TTC549 (cell line): ENCODE measurements at regions not wholly inside any gene's neighbourhood (a gene's known extent, or its start where the extent isn't known, plus 50 kb on each side); places are given as distances from the start of the nearest gene placed in this dataset.

Experiments used
- FAIRE-seq: peaks from 2 replicates; lab custom pipeline; 2012; peaks lifted over from hg19 to GRCh38; lab: Jason Lieb, UNC

DNA sequence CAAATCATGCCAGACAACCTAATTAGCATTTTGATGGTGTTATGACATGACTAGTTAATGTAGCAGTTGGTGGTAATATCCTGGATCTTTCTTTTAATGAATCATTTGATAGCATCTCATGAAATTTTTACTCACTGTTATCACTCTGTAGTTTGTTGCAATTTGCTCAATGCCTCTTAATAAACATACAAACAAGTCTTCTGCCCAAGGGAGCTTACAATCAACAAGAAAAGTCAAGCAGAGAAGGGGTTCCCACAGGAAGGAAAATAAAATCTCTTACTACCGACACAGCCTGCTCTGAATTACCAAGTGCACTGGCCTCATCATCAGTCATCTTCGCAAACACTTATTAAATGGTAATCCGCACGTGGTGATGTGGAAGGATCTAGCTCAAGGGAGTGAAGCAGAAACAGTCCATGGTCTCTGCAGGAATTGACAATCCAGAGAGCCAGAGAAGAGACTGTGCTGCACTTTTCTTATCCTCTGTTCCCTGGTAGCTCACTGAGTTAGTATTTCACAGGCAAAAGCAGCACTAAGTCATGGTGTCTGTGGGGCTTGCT, 263.5 kb downstream of the EPHA4 start:
- FAIRE-seq, result no peak

GRCh38 chr2:221309892-221310583, 262.1 kb downstream of the EPHA4 start:
- FAIRE-seq, result no peak

- FAIRE-seq, result no peak
Observed at GRCh38 chr2:221310730-221311129, 261.4 kb downstream of the EPHA4 start.

DNA sequence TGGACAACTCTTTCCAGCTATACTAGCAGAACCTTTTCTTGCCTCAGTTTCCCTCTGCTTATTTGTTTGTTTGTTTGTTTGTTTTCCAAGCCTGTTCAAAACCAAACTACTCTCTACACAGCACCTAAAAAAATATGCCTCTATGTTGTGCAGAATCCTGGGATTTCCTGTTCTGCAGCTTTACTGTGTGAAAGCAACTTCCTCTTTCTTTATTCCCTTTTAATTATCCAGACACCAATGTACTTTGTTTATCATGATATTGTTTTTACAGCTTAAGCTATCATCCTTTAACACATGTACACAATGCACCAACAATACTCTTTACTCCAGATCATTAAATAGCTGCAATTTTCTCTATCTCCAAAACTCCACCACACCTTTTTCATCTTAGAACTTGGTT, 259.5 kb downstream of the EPHA4 start:
- no peak for FAIRE-seq

DNA sequence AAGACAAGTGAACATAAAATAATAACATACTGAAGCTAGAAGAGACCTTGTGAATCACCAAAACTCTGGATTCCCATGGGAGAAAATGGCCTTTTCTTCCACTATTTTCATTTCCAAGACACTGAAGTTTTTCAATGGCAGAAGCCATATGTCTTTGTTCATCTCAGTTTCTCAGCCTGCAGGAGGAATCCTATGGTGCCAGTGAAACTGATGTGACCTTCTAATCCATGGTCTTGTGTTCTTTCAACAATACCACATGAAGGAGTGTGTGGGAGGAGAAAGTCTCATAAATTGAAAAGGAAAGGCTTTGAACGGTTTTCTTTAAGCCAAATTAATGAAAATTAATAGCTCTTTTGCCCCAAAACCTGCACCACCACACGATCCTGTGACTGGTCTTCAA, 257.3 kb downstream of the EPHA4 start:
- FAIRE-seq, result no peak

DNA sequence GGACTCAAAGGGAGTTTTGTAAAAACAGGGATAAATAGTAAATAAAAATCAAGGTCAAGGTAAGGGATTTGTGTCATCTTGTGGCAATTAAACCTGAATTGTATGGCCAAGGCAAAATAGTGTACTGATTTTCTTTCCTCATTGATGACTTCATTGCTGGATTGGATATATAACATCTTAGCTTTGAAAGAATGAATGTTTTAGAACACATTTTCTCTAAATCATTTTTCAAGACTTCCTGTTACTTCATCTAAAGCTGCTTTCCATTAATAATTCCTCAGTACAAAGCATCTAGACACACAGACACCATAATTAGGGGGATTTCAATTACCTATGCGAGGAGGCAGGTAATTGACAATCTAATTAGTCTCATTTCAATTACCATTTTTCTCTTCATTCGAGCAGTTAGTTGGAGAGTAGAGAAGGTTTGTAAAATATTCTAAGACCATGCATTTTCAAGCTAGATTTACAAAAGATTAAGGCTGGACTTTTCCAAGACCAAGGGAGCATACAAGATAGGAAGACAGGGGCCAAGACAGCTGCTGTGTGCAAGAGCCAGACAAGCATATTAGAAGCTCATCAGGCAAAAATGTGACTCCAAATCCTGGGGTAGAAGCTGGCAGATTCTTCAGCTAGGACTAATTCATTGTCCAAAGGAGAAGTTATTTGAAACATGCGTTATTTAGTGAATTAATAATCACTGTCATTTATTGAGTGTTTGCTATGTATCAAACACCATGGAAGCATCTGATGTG, 253.6 kb downstream of the EPHA4 start:
- FAIRE-seq, result no peak

GRCh38 chr2:221322741-221323140, 249.4 kb downstream of the EPHA4 start:
- FAIRE-seq, result no peak

- no peak for FAIRE-seq
Observed at GRCh38 chr2:221323513-221323912, 248.6 kb downstream of the EPHA4 start.

GRCh38 chr2:221330436-221330835, 241.7 kb downstream of the EPHA4 start:
- FAIRE-seq, result no peak

DNA sequence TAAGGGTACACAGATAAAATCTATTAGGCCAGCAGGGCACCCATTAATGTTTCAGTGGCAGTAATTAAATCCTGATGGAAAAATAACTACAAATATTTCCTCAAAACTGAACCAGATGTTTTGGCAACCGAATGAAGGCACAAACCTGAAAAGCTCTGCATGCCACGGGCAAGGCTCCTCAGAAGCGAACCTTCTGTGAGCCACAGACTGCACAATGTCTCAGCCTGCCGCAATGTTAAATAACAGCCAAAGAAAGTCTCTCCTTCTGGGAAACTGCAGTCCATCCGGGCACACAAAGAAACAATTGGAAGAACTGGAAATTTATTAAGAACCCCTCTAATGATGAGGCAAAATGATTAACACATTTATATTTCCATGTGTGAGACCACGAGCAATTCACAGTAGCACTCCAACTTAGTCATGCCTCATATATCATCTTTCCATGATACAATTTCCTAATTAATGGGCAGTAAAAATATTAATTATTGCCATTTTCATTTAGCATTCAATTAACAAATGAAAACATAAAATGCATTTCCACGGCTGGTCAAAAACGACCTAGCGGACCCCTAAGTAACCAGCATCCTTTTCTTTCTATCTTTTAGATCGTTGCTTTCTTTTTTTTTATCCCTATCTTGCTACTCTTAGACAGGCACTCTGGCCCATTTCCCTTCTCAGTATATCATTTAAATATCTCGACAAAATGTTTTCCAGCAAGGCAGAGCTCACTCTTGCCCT, 237.5 kb downstream of the EPHA4 start:
- FAIRE-seq, result no peak

DNA sequence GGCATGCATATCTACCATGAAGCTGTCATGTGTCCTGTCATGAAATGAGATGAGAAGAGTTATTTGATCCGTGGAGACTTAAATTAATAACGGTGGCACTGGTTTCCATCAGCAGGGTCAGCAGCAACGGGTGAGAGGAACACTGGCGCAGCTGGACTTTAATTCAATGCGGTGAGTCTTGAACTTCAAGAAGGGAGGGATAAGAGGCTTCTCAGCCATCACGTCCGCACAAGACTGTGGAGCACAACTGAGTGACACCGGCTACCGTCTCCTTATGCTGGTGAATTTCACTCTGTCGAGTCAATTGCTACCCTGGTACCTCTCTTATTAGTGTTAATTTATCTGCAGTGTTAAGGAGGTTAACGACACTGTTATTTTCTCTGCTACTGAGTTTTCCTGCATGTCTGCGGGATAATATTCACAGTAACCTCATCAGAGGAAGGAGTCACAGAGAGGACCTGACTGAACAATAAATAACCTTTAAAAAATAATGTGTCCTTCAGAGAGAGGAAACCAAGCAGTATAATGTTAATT, 236.8 kb downstream of the EPHA4 start:
- no peak for FAIRE-seq

DNA sequence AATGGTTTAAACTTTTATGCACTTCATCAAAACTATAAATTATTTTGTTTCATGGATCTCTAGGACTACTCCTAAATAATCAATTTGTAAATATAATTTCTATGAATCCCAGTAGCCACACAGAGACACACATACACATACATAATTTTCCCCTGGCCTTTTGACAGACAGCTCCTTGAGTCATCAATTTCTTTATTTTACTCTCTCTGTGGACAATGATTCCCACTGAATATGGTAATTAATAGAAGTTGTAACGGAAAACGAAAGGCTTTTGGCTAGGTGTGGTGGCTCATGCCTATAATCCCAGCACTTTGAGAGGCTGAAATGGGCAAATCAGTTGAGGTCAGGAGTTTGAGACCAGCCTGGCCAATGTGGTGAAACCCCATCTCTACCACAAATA, 235.1 kb downstream of the EPHA4 start:
- no peak for FAIRE-seq

DNA sequence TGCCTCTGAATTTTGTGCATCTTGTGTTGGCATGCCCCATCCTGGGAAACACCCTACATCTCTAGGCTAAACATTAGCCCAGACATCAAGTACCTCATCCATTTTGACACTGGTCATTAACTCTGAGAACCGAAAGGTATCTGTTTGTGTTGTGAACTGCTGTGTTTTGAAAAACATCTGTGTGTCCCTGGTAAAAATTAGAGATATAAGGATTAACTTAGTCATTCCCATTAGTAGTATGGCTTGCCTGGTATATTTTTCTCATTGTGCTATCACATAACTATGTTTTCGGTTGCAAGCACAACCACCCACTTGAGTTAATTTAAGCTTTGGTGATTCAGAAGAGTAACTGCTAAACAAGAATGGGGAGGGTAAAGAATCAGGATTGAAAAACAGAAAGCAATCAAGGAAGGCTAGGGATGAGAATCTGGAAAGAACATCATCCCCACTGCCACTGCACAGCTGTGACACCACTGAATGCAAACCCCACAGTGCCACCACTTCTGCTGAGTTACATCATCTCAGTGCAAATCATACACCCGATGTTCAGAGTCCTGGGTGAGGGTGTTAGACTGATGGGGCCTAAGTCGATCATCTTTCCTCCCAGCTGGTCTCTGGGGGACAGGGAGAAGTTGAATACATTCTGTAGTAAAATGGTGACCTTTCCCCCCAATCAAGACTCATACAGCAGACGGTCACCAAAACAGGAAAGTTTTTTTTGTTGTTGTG, 234.0 kb downstream of the EPHA4 start:
- no peak for FAIRE-seq

DNA sequence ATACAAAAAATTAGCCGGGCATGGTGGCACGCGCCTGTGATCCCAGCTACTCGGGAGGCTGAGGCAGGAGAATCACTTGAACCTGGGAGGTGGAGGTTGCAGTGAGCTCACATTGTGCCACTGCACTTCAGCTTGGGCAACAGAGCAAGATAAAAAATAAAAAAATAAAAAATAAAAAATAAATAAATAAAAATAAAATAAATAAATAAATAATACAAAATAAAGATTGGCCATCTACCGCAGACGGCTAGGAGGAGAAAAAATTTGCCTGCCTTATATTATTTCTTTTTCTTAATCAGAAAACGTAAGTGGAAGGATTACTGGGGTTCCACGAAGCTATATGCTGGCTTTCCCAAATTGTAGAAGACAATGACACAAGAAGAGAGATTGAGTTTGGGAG, 229.7 kb downstream of the EPHA4 start:
- no peak for FAIRE-seq

DNA sequence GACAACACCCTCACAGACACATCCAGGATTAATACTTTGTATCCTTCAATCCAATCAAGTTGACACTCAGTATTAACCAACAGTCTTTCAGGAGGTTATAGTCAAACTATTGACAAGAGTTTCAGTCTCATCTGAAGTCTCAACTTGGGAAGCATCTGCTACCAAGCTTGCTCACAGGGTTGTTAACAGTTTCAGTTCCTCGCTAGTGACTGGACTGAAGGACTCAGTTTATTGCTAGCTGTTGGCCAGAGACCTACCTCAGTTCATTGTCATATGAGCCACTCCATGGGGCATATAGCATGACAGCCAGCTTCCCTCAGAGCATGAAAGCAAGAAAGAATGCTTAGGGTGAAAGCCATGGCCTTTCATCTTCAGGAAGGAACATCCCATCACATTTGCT, 228.6 kb downstream of the EPHA4 start:
- no peak for FAIRE-seq

DNA sequence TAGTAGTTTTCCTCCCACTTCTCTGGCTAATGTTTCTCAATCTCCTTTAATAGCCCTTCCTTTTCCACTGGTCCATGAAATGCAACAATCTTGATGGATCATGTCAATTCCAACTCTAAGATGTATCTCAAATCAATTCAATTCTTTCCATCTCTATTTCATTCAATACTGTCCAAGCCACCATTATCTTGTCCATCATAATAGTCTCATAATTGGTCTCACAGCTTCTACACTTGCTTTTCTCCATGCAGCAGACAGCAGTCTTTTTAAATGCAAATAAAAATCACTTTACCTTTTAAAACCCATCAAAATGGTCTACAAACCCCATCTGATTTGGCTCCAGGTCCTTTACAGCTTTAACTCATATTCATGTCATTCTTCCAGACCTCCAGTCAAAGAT, 226.6 kb downstream of the EPHA4 start:
- no peak for FAIRE-seq

DNA sequence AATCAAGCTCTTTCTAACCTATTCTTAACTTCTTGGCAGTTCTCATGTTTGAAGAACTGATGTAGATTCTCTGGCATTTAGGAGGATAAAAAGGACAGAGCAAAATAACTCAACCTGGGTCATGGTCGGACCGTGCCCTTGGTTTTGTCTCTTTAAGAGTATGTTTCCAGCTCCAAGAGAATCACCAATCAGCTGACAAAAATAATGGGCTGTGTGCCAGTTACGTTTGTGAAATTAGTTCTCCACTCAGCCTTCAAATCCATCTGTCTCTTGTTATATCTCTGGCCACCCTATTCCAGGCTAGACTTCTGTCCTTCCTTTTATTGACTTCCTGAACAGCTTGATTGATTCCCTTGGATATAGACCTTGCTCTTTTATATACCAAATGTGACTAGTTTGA, 225.7 kb downstream of the EPHA4 start:
- FAIRE-seq, result no peak

DNA sequence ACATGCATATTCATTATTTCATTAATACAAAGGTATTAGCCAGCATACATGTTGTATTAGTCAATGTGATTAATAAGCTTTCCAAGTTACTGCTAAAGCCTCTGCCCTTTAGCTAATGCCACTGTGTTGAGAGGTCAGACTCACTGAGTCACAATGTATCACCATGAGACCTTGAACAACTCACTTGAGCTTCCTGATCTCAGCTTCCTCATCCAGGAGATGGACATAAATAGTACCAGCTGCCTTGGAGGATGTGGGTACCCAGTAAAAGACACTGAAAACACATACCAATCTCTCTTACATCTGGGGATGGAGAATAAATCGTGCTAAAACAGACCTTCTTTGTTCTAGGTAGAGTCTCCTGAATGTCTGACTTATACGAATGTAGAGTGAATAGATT, 224.6 kb downstream of the EPHA4 start:
- FAIRE-seq, result no peak

DNA sequence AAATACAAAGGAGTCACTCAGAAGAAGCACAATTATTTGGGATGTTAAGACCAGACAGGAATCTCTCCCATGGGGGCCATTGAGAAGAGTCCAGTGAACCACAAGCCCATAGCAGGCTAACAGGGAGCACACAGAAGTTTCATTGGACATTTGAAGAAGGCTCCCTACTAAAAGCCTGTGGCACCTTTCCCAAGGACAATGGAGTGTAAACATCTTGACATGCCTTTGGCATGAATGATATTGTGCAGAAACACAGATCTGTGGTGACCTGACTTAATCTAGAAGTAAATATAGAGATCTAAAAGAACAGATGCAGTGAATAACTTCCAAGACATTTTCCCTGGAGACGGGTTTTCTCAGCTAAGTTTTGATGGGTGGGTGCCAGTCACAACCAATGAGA, 221.5 kb downstream of the EPHA4 start:
- no peak for FAIRE-seq

GRCh38 chr2:221353201-221353600, 218.9 kb downstream of the EPHA4 start:
- no peak for FAIRE-seq

DNA sequence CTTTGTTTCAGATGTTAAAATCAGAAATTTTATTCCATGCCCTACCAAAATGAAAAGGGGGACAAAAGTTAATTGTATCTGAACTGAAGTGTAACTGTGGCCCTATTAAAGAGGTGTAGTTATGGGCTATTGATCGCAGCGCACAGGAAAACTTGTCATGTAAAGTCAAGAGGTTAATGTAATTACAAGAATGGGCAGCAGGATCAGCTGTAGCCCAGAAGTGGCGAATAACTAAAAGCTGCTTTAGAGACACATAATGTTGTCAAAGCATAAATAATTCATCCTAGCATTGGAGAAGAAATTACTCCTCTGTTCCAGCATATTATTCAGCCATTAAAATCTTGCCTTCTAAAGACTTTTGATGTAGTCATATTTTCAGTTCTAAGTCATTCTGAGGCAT, 211.8 kb downstream of the EPHA4 start:
- no peak for FAIRE-seq

- no peak for FAIRE-seq
Observed at GRCh38 chr2:221360742-221361141, 211.4 kb downstream of the EPHA4 start.
